HG03521 (cell line): ENCODE measurements at regions not wholly inside any gene's neighbourhood (a gene's known extent, or its start where the extent isn't known, plus 50 kb on each side); places are given as distances from the start of the nearest gene placed in this dataset.

Experiments
- ATAC-seq: cut with Tn5 transposase; IDR thresholded peaks from one replicate; pipeline ENCODE4 v1.9.1; 2021; ENCODE audit warnings: mild to moderate bottlenecking, moderate library complexity; ENCODE audit not compliant: unreplicated experiment

GRCh38 chr6:91447530-91448254 lies 860.8 kb upstream of the MAP3K7 start:
- ATAC-seq: no peak

DNA sequence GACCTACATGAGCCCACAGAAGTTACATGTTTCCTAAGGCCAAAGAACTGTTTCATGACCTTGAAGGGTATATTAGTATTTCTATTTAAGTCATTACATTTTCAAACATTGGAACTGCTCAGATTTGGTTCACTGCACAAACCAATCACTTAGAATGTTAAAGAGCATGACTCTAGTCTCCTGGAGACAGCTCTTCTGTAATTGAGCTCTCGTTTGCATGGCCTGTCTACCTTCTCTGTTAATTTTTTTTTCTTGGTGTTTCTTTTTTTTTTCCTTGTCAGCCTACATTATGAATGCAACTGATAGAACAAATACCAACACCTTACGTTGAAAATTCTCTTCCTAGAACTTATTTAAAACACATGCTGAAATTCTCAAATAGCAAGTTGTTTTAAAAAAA lies 860.2 kb upstream of the MAP3K7 start:
- no peak for ATAC-seq

GRCh38 chr6:91443405-91443804 lies 856.5 kb upstream of the MAP3K7 start:
- ATAC-seq: no peak

- ATAC-seq: no peak
Observed at GRCh38 chr6:91442342-91442741, 855.5 kb upstream of the MAP3K7 start.

DNA sequence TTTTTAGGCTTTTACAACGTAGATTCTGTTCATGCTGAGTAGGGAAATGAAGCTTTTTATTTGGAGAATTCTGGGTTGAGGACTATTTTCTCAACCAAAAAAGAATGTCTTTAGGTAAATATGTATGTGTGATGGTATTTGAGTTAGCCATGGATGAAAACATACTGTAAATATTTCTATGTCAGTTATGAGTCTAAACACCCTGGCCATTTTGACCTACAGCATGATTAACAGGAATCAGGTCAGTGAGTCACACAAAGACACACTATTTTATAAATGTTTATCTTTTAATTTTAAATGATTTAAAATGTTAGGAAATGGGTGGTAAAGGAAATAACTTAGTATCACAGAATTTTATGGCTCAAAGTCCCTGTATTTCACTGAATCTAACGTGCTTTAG lies 851.7 kb upstream of the MAP3K7 start:
- ATAC-seq: no peak

- no peak for ATAC-seq
Observed at GRCh38 chr6:91437315-91437729, 850.5 kb upstream of the MAP3K7 start.

DNA sequence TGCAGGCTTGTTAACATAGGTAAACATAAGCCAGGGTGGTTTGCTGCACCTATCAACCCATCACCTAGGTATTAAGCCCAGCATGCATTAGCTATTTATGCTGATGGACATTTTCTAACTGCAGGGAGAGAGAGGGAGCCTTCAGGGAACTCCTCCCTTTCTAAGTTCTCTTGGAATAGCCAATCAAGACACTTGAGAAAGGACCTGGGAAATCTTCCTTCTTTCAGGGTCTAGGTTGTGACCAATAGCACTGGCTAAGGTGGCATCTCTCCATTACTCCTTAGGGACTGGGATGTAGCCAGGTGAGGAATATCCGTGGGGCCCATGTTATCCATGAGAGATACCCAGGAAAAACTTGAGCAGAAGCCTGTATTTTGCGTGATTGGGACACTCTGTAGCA lies 849.6 kb upstream of the MAP3K7 start:
- ATAC-seq: no peak

DNA sequence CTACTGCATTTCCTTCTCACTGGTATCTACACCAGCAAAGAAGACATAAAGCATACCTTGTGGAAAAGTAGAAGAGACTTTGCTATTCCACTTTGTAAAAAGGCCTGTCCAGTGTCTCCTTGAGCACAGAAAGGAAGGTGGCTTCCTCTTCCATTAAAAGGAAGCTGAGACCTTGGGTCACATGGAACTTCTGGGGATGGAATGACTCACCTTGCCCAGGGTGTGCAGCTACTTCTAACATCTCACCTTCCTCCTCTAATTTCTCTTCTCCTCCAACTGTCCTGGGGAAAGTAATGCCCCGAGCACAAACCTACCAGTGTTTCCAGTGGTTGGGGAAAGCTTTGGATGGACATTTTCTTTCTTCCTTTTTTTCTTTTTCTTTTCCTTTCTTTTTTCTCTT lies 848.8 kb upstream of the MAP3K7 start:
- no peak for ATAC-seq

DNA sequence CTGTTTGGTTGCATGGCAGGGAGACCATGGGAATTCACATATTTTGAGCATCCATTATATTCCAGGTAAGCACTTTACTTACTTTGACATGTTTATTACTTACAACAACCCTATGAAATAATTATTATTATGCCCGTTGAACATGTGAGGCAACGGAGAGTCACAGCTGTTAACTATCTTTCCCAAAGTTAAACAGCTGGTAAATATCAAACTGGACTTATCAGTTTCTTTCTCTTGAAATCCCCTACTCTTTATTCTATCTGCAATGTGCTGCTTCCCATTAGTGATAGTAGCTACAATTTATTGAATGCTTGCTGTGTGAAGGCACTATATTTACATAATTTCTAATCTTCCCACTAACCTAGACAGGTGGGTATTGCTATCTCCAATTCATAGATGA lies 847.7 kb upstream of the MAP3K7 start:
- ATAC-seq: no peak

GRCh38 chr6:91433660-91434534 lies 847.0 kb upstream of the MAP3K7 start:
- no peak for ATAC-seq

- no peak for ATAC-seq
Observed at GRCh38 chr6:91428953-91429560, 842.2 kb upstream of the MAP3K7 start.

GRCh38 chr6:91428296-91428695 lies 841.4 kb upstream of the MAP3K7 start:
- ATAC-seq: no peak

DNA sequence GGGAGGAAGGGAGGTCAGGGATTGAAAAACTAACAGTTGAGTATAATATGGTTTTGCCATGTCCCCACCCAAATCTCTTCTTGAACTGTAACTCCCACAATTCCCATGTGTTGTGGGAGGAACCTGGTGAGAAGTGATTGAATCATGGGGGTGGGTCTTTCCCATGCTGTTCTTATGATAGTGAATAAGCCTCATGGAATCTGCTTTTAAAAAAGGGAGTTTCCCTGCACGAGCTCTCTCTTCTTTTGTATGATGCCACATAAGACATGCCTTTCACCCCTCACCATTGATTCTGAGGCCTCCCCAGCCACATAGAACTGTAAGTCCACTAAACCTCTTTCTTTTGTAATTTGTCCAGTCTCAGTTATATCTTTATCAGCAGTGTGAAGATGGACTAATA lies 833.4 kb upstream of the MAP3K7 start:
- no peak for ATAC-seq

DNA sequence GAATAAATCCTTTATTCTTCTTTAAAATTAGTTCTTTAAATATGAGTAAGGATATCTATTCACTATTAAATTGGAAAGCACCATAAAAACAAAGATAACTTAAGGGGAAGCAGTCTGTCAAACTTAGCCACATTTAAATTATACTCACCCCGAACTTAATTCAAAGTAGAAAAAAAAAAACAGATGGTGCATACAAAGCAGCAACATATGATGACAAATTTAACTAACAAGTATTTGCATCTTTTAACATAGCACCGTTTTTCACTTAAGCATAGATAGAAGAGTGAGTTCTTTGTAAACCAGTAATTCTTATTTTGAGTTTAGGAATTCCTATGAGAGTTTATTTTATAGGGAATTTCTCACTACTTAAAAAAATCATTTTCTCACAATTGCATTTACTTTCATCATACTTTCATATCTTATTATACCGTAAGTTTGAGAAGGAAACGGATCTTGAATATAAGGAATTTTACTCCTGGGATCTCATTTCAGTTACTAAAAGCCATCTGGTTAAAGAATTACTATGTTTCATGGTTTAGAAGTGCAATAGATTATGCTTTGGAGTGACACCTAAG lies 828.2 kb upstream of the MAP3K7 start:
- ATAC-seq: no peak

- ATAC-seq: no peak
Observed at GRCh38 chr6:91412532-91412931, 825.7 kb upstream of the MAP3K7 start.

- ATAC-seq: no peak
Observed at GRCh38 chr6:91407706-91408105, 820.8 kb upstream of the MAP3K7 start.

DNA sequence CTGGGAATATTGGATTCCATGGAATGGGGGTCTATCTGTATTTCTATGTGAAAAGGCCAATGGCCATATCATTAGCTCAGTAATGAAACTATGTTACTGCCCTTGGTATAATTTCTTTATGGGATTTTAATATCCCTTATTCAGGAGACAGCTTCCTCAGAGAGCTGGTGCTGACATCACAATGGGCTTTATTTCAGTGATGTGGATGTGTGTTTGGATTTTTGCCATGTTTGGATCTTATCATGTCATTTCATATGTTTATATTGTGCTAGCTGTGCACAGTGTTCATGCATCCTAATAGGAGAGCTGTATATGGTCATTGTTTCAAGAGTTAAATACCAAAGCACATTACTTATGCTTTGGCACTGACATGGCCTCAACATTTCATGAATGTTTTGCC lies 806.1 kb upstream of the MAP3K7 start:
- no peak for ATAC-seq

DNA sequence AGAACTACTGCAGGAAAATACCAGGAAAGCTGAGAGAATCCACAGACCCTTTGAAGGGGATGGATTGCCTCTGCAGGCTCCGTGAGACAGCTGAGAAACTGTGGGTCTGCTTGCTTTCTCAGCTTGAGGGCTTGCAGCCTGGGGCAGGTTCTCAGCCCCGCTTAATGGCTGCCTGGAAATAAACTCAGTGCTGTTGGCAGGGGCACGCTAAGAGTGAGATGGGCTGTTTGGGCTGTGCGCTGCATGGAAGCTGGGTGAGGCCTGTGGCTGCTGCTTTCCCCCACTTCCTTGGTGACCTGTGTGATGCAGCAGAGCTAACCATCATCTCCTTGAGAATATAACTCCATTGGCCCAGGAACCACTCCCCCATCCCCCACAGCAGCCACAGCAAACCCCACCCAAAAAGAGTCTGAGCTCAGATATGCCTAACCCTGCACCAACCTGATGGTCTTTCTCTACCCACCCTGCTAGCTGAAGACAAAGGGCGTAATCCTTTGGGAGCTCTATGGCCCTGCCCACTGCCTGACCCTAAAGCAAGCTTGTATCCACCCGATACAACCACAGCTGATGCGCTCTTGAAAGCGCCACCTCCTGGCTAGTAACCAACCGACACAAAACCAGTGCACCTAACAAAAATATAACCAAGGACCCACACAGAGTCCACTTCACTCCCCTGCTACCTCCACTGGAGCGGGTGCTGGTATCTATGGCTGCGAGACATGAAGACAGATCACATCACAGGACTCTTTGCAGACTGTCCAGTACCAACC lies 800.6 kb upstream of the MAP3K7 start:
- no peak for ATAC-seq

- ATAC-seq: no peak
Observed at GRCh38 chr6:91386204-91386603, 799.3 kb upstream of the MAP3K7 start.

GRCh38 chr6:91383207-91383606 lies 796.3 kb upstream of the MAP3K7 start:
- ATAC-seq: no peak

- ATAC-seq: no peak
Observed at GRCh38 chr6:91376686-91377085, 789.8 kb upstream of the MAP3K7 start.
